Osteoblast (primary cell): ENCODE measurements at regions not wholly inside any gene's neighbourhood (a gene's known extent, or its start where the extent isn't known, plus 50 kb on each side); places are given as distances from the start of the nearest gene placed in this dataset.
"Not testable (repeated sequence)": the region's sequence is repeated elsewhere in the genome, so short reads cannot be mapped to it uniquely, and the experiment has no call there.

ENCODE experiments used
- DNase-seq: peaks from one replicate; pipeline ENCODE4 v3.0.0; 2011; ENCODE audit warnings: low spot score, mixed read lengths; ENCODE audit not compliant: insufficient read length; ENCODE audit errors: missing footprints
- H2AFZ ChIP-seq: 2 replicates; pipeline ENCODE4 v1.6.0; 2011; ENCODE audit warnings: mild to moderate bottlenecking, low read length
- H3K27ac ChIP-seq: 2 replicates; pipeline ENCODE4 v1.5.1; 2011; ENCODE audit warnings: mild to moderate bottlenecking, low read depth, low read length, moderate library complexity
- H3K27me3 ChIP-seq: 2 replicates; pipeline ENCODE4 v1.6.0; 2012; ENCODE audit warnings: mild to moderate bottlenecking, control low read depth, inconsistent platforms, low read length, moderate library complexity; ENCODE audit not compliant: insufficient read depth
- H3K36me3 ChIP-seq: 2 replicates; pipeline ENCODE4 v1.5.1; 2011; ENCODE audit warnings: mild to moderate bottlenecking, low read length, control low read depth, moderate library complexity; ENCODE audit not compliant: insufficient read depth
- H3K4me1 ChIP-seq: 2 replicates; pipeline ENCODE4 v1.5.1; 2011; ENCODE audit warnings: mild to moderate bottlenecking, low read length, control low read depth, moderate library complexity; ENCODE audit not compliant: insufficient read depth
- H3K4me2 ChIP-seq: 2 replicates; pipeline ENCODE4 v1.6.0; 2011; ENCODE audit warnings: mild to moderate bottlenecking, low read length; ENCODE audit not compliant: insufficient read depth
- H3K4me3 ChIP-seq: fragments of 200-600 bp; sonication (generic); 3 replicates; pipeline ENCODE4 v1.5.1; 2012; ENCODE audit warnings: mild to moderate bottlenecking, low read length, inconsistent platforms; ENCODE audit not compliant: insufficient read depth
- H3K79me2 ChIP-seq: 2 replicates; pipeline ENCODE4 v1.6.0; 2012; ENCODE audit warnings: mild to moderate bottlenecking, low read length, control low read depth, inconsistent platforms; ENCODE audit not compliant: insufficient read depth
- H3K9me3 ChIP-seq: 2 replicates; pipeline ENCODE4 v1.5.1; 2011; ENCODE audit warnings: low read depth, low read length, control low read depth
- H4K20me1 ChIP-seq: 2 replicates; pipeline ENCODE4 v1.6.0; 2012; ENCODE audit warnings: mild to moderate bottlenecking, low read length, control low read depth; ENCODE audit not compliant: insufficient read depth
- TF ChIP-seq, protein P1 (sequence below): IDR thresholded peaks from 2 replicates; pipeline ENCODE4 v1.5.1; 2011; ENCODE audit warnings: mild to moderate bottlenecking, low read depth, low read length, moderate library complexity; ENCODE audit errors: extremely low read depth

DNA sequence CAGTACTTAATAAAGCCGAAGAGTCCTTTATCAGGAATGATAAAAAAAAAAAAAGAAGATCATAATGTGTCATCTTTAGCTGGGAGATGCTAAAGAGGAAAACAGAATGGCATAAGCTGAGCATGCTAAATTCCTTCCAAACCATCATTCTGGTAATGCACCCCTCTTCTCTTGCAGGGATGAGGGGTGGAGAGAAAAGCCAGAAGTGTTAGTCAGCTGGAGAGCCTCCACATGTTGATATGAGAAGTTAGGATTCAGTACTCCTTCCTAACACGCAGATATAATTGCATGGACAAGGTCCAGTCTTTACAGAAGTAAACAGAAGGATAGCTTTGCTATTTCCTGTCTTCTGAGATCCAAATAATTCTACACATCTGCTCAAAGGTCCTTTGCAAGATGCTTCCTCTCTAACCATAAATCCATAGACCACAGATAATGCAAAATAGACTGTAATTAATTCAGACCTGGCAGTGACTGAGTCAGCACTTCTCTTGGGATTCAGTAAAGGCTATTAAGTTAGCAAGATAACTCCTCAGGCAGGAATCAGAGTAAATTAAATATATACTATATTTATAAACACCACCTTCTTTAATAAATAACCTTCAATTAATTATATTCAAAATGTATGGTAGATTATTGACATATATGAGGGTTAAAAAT is 930.0 kb upstream of the KLHL29 start:
- H3K79me2 ChIP-seq: no peaks in the 10 kb centered on the region
- H3K27me3 ChIP-seq: no peaks in the 10 kb centered on the region
- TF ChIP-seq, protein P1, sequence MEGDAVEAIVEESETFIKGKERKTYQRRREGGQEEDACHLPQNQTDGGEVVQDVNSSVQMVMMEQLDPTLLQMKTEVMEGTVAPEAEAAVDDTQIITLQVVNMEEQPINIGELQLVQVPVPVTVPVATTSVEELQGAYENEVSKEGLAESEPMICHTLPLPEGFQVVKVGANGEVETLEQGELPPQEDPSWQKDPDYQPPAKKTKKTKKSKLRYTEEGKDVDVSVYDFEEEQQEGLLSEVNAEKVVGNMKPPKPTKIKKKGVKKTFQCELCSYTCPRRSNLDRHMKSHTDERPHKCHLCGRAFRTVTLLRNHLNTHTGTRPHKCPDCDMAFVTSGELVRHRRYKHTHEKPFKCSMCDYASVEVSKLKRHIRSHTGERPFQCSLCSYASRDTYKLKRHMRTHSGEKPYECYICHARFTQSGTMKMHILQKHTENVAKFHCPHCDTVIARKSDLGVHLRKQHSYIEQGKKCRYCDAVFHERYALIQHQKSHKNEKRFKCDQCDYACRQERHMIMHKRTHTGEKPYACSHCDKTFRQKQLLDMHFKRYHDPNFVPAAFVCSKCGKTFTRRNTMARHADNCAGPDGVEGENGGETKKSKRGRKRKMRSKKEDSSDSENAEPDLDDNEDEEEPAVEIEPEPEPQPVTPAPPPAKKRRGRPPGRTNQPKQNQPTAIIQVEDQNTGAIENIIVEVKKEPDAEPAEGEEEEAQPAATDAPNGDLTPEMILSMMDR: no peak
- no peak overlapping the region for H3K4me3 ChIP-seq
- no peak overlapping the region for H2AFZ ChIP-seq
- no peak overlapping the region for H3K27ac ChIP-seq
- no peaks in the 10 kb centered on the region for H4K20me1 ChIP-seq
- H3K4me2 ChIP-seq: no peak overlapping the region
- no peak for DNase-seq
- H3K9me3 ChIP-seq: peaks cover 3% of the 10 kb centered on the region
- H3K36me3 ChIP-seq: no peaks in the 10 kb centered on the region
- no peaks in the 10 kb centered on the region for H3K4me1 ChIP-seq

DNA sequence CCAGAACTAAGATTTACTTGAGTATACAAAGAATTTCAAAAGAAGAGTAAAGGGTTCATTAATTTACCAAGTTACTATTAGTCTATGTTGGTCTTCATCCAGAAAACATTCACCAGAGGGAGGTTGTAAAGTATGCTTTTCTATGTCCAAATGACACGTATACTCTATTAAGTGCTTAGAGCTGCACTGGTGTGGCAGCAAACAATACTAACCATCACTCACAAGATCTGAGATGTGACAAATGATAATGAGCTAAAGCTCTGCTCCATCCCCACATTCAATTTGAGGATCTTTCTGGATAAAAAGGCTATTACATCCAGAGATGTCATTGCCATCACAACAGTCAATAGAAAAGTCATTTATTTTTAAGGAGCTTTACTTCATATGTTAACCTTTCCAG is 926.5 kb upstream of the KLHL29 start:
- H4K20me1 ChIP-seq: no peaks in the 10 kb centered on the region
- H3K4me1 ChIP-seq: no peaks in the 10 kb centered on the region
- H3K4me2 ChIP-seq: no peak overlapping the region
- no peak overlapping the region for H3K27ac ChIP-seq
- no peaks in the 10 kb centered on the region for H3K79me2 ChIP-seq
- no peak overlapping the region for H2AFZ ChIP-seq
- H3K36me3 ChIP-seq: no peaks in the 10 kb centered on the region
- H3K9me3 ChIP-seq: peaks cover 3% of the 10 kb centered on the region
- no peaks in the 10 kb centered on the region for H3K27me3 ChIP-seq
- DNase-seq: no peak
- TF ChIP-seq, protein P1: no peak
- no peak overlapping the region for H3K4me3 ChIP-seq

DNA sequence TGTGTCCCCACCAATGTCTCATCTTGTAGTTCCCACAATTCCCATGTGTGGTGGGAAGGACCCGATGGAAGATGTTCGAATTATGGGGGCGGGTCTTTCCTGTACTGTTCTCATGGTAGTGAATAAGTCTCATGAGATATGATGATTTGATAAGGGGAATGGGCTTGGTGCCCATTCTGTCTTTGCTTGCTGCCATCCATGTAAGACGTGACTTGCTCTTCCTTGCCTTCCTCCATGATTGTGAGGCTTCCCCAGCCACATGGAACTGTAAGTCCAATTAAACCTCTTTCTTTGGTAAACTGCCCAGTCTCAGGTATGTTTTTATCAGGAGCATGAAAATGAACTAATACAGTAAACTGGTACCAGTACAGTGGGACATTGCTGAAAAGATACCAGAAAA is 909.9 kb upstream of the KLHL29 start:
- not testable (repeated sequence) for H3K9me3 ChIP-seq, H2AFZ ChIP-seq, H3K27ac ChIP-seq, H3K4me1 ChIP-seq, H4K20me1 ChIP-seq, H3K27me3 ChIP-seq, H3K79me2 ChIP-seq, DNase-seq, H3K4me2 ChIP-seq, H3K4me3 ChIP-seq, H3K36me3 ChIP-seq

DNA sequence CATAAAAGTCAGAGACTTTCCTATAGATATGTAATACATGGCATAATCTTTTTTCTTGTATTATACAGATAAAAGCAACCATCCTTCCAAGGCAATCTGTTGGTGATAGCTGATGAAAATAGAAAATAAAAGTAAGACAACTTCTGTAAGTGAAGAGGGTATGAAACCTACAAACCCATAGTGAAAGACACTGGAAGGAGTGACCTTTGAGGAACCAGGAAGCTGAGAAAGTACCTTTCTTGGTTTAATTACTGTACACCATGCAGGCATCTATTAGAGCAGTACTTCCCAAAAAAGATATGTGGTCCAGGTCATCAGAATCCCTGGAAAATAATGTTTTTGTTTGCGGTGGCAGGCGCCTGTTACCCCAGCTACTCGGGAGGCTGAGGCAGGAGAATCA is 906.6 kb upstream of the KLHL29 start:
- DNase-seq: no peak
- no peak overlapping the region for H3K27ac ChIP-seq
- no peak overlapping the region for H2AFZ ChIP-seq
- H4K20me1 ChIP-seq: no peaks in the 10 kb centered on the region
- no peaks in the 10 kb centered on the region for H3K27me3 ChIP-seq
- H3K4me2 ChIP-seq: no peak overlapping the region
- H3K4me3 ChIP-seq: no peak overlapping the region
- H3K79me2 ChIP-seq: no peaks in the 10 kb centered on the region
- no peaks in the 10 kb centered on the region for H3K4me1 ChIP-seq
- H3K36me3 ChIP-seq: no peaks in the 10 kb centered on the region
- H3K9me3 ChIP-seq: peaks cover 4% of the 10 kb centered on the region
- TF ChIP-seq, protein P1: no peak
